WERI-Rb-1 (cell line): ENCODE measurements at regions not wholly inside any gene's neighbourhood (a gene's known extent, or its start where the extent isn't known, plus 50 kb on each side); places are given as distances from the start of the nearest gene placed in this dataset.
A peak's percentile ranks its signal among the peaks of the same experiment; 100 is the strongest.
"Not testable (repeated sequence)": the region's sequence is repeated elsewhere in the genome, so short reads cannot be mapped to it uniquely, and the experiment has no call there.

Experiments
- DNase-seq: peaks from one replicate; pipeline ENCODE4 v3.0.0-alpha.2; 2020
- H3K27ac ChIP-seq: fragments of 250-450 bp; sonication (Bioruptor Pico); 2 replicates; pipeline ENCODE4 v1.5.1; 2020; ENCODE audit warnings: mild to moderate bottlenecking, moderate library complexity
- H3K27me3 ChIP-seq: fragments of 250-450 bp; sonication (Bioruptor Pico); 2 replicates; pipeline ENCODE4 v1.5.1; 2021; ENCODE audit warnings: mild to moderate bottlenecking, low read depth, moderate library complexity; ENCODE audit not compliant: insufficient read depth, severe bottlenecking
- H3K36me3 ChIP-seq: fragments of 250-450 bp; sonication (Bioruptor Pico); 2 replicates; pipeline ENCODE4 v1.5.1; 2020; ENCODE audit warnings: mild to moderate bottlenecking, moderate library complexity
- H3K4me3 ChIP-seq: 2 replicates; pipeline ENCODE4 v1.5.1; 2011; ENCODE audit warnings: low read depth, mild to moderate bottlenecking, control low read depth, low read length
- H3K9me3 ChIP-seq: fragments of 250-450 bp; sonication (Bioruptor Pico); 2 replicates; pipeline ENCODE4 v1.5.1; 2021; ENCODE audit warnings: mild to moderate bottlenecking, moderate library complexity; ENCODE audit not compliant: severe bottlenecking
- TF ChIP-seq, protein P1 (sequence below): IDR thresholded peaks from 2 replicates; pipeline ENCODE4 v1.5.1; 2011; ENCODE audit warnings: low read depth, mild to moderate bottlenecking, control low read depth, inconsistent platforms, low read length

DNA sequence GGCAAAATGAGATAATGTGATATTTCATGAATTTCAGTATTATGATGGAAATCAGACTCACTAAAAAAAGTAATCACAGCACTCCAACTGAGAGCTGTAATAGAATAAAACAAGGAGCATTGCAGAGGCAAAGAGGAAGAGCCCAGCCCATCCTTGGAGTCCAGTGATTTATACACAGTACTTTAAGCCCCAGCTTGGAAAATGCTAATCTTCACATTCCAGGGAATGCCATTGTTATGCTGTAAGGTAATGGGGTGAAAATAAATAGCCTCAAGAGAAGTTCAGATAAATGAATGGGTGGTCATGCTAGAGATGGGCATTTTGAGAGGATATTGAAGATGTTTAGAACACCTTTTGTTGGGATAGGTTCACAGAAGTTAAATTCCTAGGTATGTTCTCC lies 190.3 kb upstream of the TAPT1 start:
- Histone ChIP-seq H3K36me3 (no peaks in the 10 kb centered on the region), H3K27me3 (peaks cover 8% of the 10 kb centered on the region), H3K9me3 (no peaks in the 10 kb centered on the region), H3K27ac (no peak overlapping the region), H3K4me3 (no peak overlapping the region)
- DNase-seq = no peak
- TF ChIP-seq, protein P1, sequence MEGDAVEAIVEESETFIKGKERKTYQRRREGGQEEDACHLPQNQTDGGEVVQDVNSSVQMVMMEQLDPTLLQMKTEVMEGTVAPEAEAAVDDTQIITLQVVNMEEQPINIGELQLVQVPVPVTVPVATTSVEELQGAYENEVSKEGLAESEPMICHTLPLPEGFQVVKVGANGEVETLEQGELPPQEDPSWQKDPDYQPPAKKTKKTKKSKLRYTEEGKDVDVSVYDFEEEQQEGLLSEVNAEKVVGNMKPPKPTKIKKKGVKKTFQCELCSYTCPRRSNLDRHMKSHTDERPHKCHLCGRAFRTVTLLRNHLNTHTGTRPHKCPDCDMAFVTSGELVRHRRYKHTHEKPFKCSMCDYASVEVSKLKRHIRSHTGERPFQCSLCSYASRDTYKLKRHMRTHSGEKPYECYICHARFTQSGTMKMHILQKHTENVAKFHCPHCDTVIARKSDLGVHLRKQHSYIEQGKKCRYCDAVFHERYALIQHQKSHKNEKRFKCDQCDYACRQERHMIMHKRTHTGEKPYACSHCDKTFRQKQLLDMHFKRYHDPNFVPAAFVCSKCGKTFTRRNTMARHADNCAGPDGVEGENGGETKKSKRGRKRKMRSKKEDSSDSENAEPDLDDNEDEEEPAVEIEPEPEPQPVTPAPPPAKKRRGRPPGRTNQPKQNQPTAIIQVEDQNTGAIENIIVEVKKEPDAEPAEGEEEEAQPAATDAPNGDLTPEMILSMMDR = no peak

DNA sequence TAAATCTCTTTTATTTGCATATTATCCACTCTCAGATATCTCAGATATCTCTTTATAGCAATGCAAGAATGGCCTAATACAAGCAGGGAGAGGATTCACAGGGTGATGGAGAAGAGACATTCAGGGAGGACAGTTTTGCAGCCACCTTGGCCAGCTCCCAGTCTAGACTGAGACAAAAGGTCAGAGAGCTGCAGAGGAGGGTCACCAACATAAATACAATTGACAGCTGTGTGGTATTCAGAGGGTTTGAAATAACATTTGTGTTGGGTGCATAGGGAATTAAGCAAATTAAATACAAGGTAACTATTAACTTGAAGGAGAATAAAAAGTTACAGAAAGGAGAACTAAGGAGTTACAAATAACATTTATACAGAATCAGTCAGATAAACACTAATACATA lies 189.5 kb upstream of the TAPT1 start:
- H3K9me3 ChIP-seq = no peaks in the 10 kb centered on the region
- H3K27me3 ChIP-seq = peaks cover 12% of the 10 kb centered on the region
- TF ChIP-seq, protein P1 = no peak
- H3K4me3 ChIP-seq = no peak overlapping the region
- H3K27ac ChIP-seq = no peak overlapping the region
- H3K36me3 ChIP-seq = no peaks in the 10 kb centered on the region
- DNase-seq = no peak

DNA sequence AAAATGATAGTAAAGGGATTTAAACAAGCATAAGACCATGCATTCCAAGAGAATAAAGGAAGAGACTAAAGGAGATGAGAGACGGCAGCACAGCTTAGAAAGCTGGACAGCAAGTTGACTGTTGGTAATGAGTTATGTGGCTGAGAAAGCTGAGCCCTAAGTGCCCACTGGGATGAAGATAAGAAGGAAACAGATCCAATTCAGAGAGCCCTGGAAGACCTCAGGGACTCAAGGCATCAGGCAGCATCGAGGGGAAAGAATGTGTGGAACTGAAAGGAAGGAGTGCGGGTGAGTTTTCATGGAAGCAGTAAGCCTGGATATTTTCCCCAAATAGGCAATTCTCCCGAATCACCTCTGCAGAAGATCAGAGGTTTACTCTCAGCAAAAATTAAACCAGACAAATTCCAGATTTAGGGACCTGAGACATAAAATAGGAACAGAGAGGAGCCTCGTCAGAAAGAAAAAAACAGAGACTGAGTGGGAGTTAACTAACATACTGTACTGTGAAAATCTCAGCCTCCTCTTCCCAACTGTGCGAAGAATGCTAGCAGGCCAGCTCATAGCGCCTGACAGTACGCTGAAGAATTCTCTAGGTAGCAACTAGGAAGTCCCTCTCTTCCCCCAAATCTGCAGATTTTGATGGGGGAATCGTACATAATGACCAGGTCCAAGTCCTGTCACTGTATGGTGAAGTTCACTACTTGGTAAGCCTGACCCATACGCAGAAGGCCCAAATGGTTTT lies 187.7 kb upstream of the TAPT1 start:
- no peak for DNase-seq
- Histone ChIP-seq H3K9me3 (no peaks in the 10 kb centered on the region), H3K27me3 (peaks cover 22% of the 10 kb centered on the region), H3K36me3 (no peaks in the 10 kb centered on the region), H3K27ac (no peak overlapping the region), H3K4me3 (no peak overlapping the region)
- TF ChIP-seq, protein P1 = no peak

DNA sequence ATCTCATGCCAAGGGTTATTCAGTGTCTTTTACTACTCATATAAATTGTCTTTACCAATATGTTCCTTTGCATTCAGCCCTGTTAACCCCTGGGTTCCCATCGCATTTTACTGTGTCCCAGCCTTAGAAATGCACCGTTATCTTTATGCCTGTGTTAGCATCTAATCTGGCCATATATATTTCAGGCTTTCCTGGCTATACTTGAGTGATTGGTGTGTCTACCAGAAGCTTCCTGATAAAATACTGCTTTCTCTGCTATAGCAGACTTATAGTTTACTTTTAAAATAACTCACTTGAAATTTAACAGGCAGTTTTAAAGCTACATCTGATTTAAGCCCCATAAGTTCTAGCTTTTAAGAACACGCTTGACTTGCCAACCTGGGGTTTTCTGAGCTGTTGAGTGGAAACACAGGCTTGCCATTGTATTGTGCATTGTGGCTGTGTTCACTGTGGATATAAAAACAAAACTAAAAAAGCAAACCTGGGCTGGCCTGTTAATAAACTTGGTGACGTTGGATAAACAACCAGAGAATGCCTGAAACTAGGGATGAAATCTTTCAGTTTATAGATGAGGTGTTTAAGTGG lies 185.3 kb upstream of the TAPT1 start:
- no peak overlapping the region for H3K4me3 ChIP-seq
- no peak overlapping the region for H3K27ac ChIP-seq
- peaks cover 3% of the 10 kb centered on the region for H3K9me3 ChIP-seq
- no peaks in the 10 kb centered on the region for H3K36me3 ChIP-seq
- DNase-seq = no peak
- peaks cover 23% of the 10 kb centered on the region for H3K27me3 ChIP-seq
- TF ChIP-seq, protein P1 = no peak

DNA sequence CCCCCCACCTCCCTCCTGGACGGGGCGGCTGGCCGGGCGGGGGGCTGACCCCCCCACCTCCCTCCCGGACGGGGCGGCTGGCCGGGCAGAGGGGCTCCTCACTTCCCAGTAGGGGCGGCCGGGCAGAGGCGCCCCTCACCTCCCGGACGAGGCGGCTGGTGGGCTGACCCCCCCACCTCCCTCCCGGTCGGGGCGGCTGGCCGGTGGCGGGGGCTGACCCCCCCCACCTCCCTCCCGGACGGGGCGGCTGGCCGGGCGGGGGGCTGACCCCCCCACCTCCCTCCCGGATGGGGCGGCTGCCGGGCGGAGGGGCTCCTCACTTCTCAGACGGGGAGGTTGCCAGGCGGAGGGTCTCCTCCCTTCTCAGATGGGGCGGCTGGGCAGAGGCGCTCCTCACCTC lies 166.9 kb upstream of the TAPT1 start:
- not testable (repeated sequence) for H3K27ac ChIP-seq, H3K9me3 ChIP-seq, H3K4me3 ChIP-seq, H3K36me3 ChIP-seq, DNase-seq
- peaks cover 22% of the 10 kb centered on the region for H3K27me3 ChIP-seq

DNA sequence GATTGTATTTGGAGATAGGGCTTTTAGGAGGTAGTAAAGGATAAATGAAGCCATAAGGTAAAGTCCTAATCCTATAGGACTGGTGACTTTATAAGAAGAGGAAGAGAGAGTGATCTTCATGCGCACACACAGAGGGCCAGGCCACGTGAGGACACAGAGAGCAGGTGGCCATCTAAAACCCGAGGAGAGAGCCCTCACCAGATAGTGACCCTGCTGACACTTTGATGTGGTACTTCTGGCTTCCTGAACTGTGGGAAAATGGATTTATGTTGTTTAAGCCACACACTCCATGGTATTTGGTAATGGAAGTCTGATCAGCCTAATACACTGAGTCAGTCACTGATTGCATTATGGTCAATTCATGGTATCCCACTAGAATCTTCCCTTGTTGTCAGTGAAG lies 164.9 kb upstream of the TAPT1 start:
- Histone ChIP-seq H3K27me3 (peaks cover 32% of the 10 kb centered on the region), H3K27ac (no peak overlapping the region), H3K9me3 (no peaks in the 10 kb centered on the region), H3K4me3 (no peak overlapping the region), H3K36me3 (no peaks in the 10 kb centered on the region)
- TF ChIP-seq, protein P1 = no peak
- DNase-seq = peak; percentile 62
